ENCODE measurements at regions not wholly inside any gene's neighbourhood (a gene's known extent, or its start where the extent isn't known, plus 50 kb on each side); places are given as distances from the start of the nearest gene placed in this dataset.
A peak's percentile ranks its signal among the peaks of the same experiment; 100 is the strongest.

DNA sequence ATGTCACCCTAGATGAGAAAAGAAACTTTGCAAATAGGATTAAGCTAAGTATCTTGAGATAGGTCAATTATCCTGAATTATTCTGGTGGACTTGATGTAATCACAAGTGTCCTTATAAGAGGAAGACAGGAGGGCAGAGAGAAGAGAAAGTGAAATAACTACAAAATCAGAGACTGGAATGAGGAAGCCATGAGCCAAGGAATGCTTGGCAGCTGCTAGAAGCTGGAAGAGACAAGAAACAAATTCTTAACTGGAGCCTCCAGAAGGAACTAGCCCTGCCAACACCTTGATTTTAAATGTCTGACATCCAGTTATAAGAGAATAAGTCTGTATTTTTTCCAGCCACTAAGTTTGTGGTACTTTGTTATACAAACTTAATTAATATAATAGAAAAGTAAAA is 480.0 kb downstream of the NR2F1-AS1 start:
- no peak for DNase-seq (ENCODE audit: low read depth)

DNA sequence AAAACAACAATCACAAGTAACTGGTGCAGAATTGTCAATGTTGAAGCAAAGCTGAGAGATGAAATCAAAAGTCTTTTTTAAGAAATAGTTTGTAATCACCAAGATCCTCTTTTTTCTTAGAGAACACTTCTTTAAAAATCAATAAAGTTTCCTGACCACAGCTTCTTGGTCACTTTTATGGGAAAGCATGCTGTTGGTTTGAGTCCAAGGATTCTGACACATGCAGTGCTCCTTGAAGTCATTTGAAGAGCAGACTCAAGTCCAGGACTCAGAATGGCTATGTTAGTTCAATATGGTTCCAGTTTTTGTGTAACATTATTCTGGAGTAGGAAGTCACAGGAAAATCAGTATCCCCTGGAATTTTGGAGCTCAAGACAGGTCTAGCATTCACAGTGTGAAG is 480.6 kb downstream of the NR2F1-AS1 start:
- peak; percentile 69 for DNase-seq (ENCODE audit: low read depth)

DNA sequence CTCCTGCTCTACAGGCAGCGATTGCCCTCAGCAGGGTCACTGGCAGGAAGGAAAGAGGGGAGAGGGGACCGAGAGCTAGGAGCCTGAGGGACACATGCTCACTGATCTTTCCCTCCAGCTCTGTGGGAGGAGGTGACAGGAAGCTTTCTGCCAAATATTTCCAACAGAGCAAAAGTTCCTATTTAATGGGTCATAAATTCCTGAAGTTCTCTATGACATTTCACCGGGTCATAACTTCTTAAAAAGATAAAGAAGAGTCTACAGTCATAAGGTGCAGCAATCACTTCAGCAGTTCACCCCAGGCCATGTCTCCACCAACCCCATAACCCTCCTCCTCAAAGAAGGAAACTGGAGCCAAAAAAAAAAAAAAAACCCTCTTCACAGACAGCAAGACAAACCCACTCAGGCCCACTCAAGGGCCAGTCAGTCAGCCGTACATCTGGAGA is 481.1 kb downstream of the NR2F1-AS1 start:
- DNase-seq (ENCODE audit: low read depth): no peak

DNA sequence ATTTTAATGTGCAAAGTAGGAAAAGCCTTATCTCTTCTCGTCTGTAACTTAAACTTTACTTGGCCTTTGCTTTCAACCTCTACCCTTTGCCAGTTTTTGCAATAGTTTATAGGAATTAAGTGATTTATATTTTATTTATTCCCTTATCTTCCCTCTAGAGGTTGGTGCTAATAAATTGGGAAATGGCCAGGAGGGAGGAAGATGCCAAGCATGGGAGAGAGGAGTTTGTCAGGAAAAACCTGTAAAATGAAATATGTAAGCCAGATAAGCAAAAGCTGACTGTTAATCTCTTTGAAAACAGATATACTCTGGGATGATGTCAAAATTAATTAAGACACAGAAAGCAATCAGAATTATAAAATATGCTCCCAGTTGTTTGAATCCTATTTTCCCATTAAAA is 484.5 kb downstream of the NR2F1-AS1 start:
- no peak for DNase-seq (ENCODE audit: low read depth)

DNA sequence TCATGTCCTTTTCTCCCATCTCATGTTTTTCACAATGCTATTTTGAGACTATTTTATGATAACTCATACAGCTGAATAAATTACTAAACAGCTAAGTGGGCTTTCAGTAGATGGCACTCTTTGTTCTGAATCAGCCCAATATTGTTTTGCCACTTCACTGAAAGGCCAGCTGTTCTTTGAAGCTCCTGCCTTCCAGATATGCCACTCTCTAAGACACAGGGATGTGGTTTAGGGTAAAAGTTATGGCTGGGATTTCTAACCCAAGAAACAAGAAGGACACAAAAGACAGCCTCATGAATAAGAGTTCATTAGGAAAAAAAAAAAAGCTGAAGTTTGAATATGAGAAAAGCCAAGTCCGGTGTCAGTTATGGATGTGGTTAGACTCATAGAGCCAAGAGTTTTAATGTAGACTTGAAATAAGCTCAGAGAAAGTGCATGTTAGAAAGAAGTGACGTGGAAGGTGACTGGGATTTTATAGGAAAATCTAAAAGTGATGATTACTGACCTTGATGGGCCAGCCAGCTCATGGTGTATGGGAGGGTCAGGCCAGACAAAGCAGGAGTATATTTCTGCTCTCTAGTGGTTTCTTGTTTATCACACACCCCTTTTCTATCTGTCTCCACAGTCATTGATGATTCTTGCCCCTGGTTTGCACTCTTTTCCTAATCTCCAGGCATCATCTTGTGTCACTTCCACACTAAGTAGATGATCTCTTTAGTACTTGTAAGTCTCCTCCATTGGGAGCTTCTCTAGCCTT is 488.5 kb downstream of the NR2F1-AS1 start:
- DNase-seq (ENCODE audit: low read depth): no peak

DNA sequence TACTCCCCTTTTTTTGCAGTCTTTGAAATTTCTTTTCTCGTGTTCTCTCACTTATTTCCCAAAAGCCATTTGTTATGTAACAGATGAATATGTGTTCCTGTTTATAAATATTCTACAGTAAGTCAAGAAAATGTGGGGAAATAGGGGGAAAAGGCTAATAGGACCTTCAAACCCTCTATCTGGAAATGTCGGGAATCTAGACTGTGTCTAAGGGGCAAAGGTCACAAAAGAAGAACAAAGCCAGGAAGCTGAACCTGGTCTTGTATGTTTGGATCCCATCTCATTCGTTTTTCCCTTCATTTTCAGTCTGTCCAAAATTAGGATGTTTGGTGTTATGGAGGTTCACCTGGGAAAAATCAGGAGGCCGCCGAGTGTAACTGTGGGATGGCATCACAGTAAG is 490.3 kb downstream of the NR2F1-AS1 start:
- no peak for DNase-seq (ENCODE audit: low read depth)

DNA sequence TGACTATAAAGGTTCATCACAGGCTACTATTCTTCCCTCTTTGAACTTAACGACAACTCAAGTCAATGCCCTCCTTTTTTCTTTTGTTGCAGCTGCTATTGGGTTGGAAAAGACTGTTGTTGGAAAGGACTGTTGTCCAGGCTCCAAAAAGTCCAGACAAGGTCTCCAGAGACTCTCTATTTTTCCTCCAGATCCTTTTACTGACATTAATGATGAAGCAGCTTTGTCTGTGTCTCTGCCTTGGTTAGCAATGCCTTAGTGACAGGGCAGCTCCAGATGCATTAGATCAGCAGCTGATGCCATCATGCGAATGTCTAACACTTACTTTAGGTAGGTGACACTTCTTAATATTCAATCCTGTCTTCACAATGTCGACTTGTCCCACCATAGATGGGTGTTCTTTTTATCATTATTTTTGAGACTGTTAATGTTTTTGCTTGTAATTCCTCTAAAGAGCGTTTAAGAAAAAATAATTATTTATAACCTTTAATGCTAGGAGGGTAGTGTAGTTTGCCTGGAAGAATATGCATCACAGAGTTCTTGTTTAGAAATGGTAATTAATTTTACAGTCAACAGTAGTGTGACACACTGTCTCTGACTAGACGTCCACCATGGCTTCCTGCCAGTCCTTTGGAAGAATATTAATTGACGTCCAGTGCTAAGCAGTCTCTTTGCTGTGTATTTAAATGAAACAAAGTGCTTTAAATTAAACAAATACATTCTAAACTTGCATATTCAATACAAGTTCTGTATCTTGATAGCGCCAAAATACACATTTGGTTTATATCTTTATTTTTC is 492.2 kb downstream of the NR2F1-AS1 start:
- no peak for DNase-seq (ENCODE audit: low read depth)

DNA sequence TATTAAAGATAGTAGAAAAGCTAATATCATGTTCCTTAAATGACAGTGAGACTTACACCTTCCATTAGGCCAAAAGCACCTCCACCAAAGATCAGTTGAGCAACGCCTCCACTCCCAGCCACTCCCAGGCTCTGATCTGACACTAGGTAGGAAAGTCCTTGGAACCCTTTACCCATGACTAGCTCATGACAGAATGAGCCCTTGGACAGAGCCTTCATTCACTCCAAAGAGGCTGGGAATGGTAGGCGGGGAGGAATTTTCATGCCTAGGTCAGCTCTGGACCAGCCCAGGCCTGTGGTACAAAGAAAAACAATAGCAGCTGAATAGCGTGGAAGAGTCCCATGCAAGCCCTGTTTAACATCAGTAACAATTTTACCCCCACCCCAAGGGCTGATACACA is 493.7 kb downstream of the NR2F1-AS1 start:
- DNase-seq (ENCODE audit: low read depth): no peak

DNA sequence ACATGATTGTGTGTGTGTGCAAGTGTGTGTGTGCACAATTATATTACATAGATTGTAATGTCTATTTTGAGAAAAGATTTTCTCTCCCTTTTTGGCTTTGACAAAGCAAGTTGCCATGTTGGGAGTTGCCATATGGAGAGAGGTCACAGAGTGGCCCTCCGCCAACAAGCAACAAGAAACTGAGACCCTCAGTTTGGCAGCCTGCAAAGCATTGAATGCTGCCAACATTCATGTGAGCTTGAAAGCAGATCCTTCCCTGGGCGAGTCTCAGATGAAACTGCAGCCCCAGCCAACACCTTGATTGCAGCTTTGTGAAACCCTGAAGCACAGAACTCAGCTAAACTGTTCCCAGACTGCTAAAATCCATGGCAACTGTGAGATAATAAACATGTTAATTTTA is 498.0 kb downstream of the NR2F1-AS1 start:
- DNase-seq (ENCODE audit: low read depth): no peak

DNA sequence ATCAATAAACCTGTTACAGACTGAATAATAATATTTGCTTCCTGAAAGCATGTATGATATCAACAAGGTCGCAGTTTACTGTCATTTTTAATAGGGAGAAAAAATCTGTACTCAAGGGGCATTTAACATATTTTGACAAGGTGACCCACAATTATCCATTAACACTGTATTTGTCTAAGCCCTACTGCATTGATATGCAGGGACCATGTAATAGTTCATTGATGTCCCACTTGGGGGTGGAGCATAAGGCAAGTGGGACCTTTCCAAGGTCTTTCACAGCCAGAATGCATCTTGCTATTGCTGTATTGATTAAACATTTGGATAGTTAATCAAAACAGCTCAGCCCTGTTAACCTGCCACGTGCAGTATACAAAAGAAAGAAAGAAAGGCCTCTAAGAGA is 502.0 kb downstream of the NR2F1-AS1 start:
- no peak for DNase-seq (ENCODE audit: low read depth)

DNA sequence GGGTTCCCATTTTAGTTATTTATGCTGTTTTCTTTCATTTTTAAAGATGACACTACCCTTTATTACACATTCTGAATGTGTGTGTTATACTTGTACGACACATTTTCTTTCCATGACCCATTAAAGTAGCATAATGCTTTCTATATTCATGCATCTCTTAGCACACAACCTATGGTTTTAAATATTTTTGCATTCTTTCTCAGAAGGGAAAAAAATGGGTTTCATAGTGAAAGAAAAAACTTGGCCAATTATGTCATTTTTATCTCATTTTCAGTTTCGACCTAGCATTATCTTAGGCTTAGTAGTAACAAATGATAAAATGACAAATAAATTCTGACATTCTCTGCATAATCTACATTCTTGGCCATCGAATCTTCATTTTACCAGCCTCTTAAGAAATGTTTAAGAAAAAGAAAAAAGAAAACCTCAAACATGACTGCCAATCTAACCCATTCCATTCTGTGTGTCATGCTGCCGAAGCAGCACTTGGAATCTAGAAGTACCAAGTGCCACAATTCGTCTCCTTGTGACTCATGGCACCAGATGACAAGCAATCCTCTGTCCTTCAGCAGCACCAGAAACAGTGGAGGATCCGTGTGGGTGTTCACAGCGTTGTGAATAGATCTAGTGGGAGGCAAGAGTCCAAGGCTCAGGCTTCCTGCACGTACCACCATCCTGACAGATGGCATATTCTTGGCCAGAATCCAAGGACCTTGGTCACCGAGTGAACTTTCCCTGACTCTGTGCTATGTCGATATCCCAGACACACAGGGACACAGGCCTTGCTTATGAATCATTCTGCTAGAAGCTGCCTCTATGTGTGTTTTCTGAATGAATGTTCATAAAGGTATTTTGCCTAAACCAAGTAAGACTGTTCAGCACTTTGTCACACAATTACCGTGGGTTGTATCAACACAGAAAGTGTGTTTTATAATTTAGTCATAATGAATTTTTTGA is 502.7 kb downstream of the NR2F1-AS1 start:
- DNase-seq (ENCODE audit: low read depth): peak; percentile 95

DNA sequence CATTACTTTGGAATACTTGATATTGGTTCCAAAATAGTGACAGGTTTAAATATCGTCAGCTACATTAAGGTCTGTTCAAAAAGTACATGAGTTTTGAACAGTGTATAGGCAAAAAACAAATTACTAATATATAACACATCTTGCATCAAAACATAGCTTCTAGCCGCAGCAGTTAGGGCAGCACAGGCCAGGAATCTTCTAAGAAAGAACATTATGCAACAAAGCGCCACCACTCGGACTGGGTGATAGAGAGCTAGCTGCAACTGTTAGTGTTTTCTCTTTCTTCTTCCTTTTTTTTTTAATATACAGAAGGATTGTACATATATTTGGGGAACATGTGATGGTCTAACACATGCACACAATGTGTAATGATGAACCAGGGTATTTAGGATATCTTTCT is 504.5 kb downstream of the NR2F1-AS1 start:
- DNase-seq (ENCODE audit: low read depth): no peak

DNA sequence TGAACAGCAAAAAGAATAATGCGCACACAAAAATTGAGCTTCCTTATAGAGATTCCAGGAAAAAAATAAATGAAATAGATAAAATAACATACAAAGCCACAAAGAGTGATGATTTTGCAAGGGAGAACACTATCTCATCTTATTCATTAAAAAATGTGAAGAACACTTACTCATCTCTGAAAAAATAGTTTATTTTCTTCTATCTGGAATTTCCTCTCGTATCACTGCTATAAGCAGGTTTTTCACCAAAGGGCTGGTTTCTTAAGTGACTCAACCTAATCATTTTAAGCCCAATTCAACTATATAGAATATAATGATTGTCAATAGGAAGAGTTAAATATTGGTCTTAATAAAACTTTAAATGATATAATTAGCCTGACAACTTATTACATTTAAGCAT is 504.9 kb downstream of the NR2F1-AS1 start:
- no peak for DNase-seq (ENCODE audit: low read depth)

DNA sequence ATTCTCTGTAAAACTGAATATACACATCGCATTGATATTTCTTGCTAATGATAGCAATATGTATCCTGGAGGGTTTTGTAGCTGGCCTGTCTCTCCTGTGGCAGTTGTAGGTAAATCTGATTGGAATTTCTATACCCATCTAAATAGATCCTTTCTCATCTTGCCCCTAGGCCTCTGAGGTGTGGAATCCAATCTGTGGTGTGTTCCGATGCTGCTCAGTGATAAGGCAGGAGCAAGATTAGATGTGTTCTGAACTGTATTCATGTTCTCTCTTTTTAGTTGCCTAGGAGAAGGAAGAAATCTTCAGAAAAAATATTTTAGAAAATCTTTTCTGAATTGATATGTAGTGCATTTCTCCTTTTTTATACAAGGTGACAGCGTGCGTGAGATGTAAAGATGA is 507.5 kb downstream of the NR2F1-AS1 start:
- no peak for DNase-seq (ENCODE audit: low read depth)

DNA sequence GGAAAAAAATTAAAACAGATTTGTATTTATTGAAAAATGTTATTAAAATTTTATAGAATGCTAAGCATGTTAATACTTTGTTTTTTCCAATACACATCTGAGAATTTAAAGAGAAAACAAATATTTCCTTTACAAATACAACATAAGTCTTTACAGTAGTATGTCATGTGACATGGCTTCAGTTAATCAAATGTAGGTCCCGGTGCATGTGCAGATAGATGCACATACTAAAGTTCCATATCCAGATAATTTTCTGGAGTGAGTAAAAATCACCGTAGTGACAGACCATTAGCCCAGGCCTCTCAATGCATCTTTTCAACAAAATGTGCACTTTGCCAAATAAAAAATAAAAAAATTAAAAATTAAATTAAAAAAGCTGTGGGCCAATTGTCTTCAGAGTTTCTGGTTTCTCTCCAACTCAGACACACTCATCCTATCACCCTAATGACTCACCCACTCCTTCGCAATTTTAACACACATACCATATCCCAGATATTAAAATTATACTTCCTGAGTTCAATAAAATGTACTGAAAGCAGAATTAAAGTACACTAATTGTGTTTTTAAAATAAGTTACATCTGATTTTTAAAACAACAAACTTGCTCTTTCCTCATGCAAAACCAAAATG is 508.1 kb downstream of the NR2F1-AS1 start:
- no peak for DNase-seq (ENCODE audit: low read depth)

DNA sequence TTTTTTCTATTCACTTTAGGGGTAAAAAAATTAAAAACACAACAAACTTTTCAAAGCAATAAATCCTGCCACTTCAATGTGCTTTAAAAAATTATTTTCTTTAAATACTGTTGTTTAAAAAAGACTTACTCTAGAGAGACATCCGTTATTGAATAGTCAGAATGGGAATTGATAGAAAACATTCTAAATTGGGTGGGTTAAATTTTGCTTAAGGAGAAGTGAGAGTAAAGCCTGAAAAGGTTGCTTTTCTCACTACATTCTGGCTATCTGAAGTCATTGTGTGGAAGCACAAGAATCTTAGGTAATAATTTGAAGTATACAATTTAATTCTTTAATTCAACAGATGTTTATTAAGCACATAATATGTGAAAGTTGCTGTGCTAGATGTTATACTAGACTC is 509.3 kb downstream of the NR2F1-AS1 start:
- no peak for DNase-seq (ENCODE audit: low read depth)

DNA sequence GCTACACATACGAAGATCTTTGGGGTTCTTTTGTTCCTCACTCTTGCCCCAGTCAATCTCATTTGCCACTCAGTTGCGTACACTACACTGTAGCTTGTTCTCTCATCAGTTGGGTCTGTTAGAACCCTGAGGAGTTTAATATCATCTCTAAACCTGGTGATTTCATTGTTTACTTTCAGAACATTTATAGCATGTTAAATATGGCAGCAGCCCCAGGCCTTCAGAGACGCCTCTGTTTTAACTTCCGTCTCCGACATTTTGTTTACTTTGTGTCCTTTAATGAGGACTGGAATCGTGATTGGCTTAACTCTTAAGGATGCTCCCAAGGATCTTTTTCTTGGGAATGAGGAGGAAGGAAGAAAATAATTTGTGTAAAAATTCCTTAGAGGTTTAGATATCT is 510.1 kb downstream of the NR2F1-AS1 start:
- DNase-seq (ENCODE audit: low read depth): no peak

DNA sequence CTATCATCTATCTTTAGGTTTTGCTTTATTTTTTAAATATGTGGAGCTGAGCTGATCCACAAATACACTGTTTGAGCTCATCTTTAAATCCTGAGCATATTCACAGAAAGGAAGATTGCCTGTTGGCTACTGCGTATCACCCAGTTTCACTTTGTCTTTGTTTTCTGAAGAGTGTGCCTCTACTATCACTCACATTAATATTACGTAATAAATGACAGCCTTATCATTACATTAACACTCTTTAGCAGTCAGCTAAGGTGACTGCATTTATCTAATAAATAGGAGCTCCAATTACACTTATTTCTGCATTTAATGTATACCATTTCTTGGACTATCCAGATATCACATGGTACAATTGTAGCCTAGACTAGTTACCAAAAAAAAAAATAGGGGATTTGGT is 511.7 kb downstream of the NR2F1-AS1 start:
- no peak for DNase-seq (ENCODE audit: low read depth)

DNA sequence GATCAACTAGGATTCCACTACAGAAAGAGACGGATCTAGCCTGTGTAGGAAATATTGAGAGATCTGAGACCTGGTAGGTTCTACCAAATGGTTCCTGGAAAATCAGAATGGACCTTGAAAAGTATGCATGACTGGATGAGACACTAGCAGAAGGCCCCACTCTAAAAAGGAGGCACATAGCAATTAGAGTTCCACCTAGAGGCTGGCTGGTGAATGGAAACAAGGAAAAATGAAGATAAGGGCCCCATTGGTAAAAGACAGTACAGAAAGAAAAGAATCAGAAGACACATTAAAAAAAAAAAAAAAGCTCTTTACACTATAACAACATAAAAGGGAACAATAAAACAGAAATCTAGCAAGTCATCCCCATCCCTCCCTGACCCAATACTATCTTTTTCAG is 518.5 kb downstream of the NR2F1-AS1 start:
- no peak for DNase-seq (ENCODE audit: low read depth)

DNA sequence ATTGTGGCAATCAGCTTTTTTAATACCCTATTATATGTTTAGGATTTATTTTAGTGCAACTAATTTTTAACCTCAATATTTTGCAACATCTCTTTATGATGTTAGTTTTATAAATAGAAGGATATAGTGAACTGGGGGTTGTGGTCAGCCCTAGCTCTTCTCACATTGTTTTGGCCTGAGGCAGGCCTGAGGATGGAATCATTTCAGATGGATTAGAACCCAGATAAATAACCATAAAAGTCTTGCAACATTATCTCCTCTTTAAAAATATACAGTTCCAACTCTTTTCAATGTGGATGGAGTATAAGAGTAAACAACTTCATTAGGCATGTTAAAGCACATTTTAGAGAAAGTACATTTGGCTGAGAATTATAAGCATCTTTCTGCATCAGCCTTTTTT is 522.7 kb downstream of the NR2F1-AS1 start:
- peak; percentile 70 for DNase-seq (ENCODE audit: low read depth)

DNA sequence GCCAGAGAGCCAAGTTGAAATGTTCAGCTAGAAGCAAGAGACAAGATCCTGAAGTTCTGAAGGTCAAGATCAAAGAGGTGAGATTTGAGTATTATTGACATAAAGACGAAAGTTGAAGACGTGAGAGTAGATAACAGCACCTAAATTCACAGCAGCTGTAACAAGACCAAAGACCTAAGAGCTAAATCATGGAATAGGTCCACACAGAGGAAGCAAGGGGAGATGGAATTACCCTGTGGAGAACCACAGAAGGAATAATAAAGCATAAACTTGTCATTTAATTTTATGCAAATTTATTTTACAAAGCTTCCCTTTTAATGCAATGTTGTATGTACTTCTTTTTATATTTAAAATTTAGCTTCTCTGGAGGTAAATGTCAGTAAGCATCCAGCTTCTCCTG is 523.7 kb downstream of the NR2F1-AS1 start:
- DNase-seq (ENCODE audit: low read depth): no peak

DNA sequence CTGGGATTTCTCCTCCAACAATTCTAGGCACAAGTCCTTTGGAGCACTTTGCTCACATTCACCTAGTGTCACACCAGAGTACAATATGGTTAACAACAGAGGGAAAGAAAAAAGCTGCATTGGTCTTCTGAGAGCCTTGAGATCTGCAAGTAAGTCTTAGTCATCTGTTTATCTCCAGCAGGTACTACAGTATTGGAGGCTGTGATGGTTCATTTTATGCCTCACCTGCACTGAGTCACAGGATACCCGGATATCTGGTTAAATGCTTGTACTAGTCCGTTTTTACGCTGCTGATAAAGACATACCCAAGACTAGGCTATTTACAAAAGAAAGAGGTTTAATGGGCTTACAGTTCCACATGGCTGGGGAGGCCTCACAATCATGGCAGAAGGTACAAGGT is 525.0 kb downstream of the NR2F1-AS1 start:
- DNase-seq (ENCODE audit: low read depth): no peak
